IPS-18a (cell line): ENCODE measurements at regions not wholly inside any gene's neighbourhood (a gene's known extent, or its start where the extent isn't known, plus 50 kb on each side); places are given as distances from the start of the nearest gene placed in this dataset.

Experiments
- H3K27ac ChIP-seq: one replicate; pipeline ENCODE4 v1.5.1; 2013; ENCODE audit warnings: low read length
- H3K27me3 ChIP-seq: one replicate; pipeline ENCODE4 v1.6.1; 2013; ENCODE audit warnings: mild to moderate bottlenecking, low read length; ENCODE audit not compliant: control insufficient read depth, insufficient read depth
- H3K36me3 ChIP-seq: one replicate; pipeline ENCODE4 v1.6.1; 2013; ENCODE audit warnings: low read depth, low read length; ENCODE audit not compliant: control insufficient read depth
- H3K4me1 ChIP-seq: one replicate; pipeline ENCODE4 v1.6.1; 2013; ENCODE audit warnings: low read depth, low read length; ENCODE audit not compliant: control insufficient read depth
- H3K4me3 ChIP-seq: one replicate; pipeline ENCODE4 v1.5.1; 2013; ENCODE audit warnings: low read length
- H3K9ac ChIP-seq: one replicate; pipeline ENCODE4 v1.6.1; 2013; ENCODE audit warnings: mild to moderate bottlenecking, low read length, moderate library complexity
- H3K9me3 ChIP-seq: one replicate; pipeline ENCODE4 v1.6.1; 2013; ENCODE audit warnings: low read depth, low read length; ENCODE audit not compliant: control insufficient read depth

GRCh38 chr1:218896202-218896601 lies 277.5 kb upstream of the LYPLAL1 start:
- Histone ChIP-seq H3K4me1 (no peaks in the 10 kb centered on the region), H3K9ac (no peak overlapping the region), H3K36me3 (no peaks in the 10 kb centered on the region), H3K27me3 (no peaks in the 10 kb centered on the region), H3K27ac (no peak overlapping the region), H3K9me3 (no peaks in the 10 kb centered on the region), H3K4me3 (no peak overlapping the region)

- no peak overlapping the region for H3K9ac ChIP-seq
- H3K27ac ChIP-seq, result no peak overlapping the region
- H3K27me3 ChIP-seq, result no peaks in the 10 kb centered on the region
- H3K4me1 ChIP-seq, result no peaks in the 10 kb centered on the region
- H3K4me3 ChIP-seq, result no peak overlapping the region
- H3K36me3 ChIP-seq, result no peaks in the 10 kb centered on the region
- H3K9me3 ChIP-seq, result no peaks in the 10 kb centered on the region
These were observed 274.8 kb upstream of the LYPLAL1 start for GRCh38 chr1:218898921-218899320.

GRCh38 chr1:218900615-218901014 lies 273.1 kb upstream of the LYPLAL1 start:
- H3K27me3 ChIP-seq, result no peaks in the 10 kb centered on the region
- H3K9ac ChIP-seq, result no peak overlapping the region
- no peaks in the 10 kb centered on the region for H3K9me3 ChIP-seq
- no peak overlapping the region for H3K27ac ChIP-seq
- no peaks in the 10 kb centered on the region for H3K4me1 ChIP-seq
- H3K4me3 ChIP-seq, result no peak overlapping the region
- no peaks in the 10 kb centered on the region for H3K36me3 ChIP-seq

GRCh38 chr1:218904416-218904815 lies 269.3 kb upstream of the LYPLAL1 start:
- no peak overlapping the region for H3K4me3 ChIP-seq
- H3K36me3 ChIP-seq, result no peaks in the 10 kb centered on the region
- H3K9ac ChIP-seq, result no peak overlapping the region
- H3K27ac ChIP-seq, result no peak overlapping the region
- no peaks in the 10 kb centered on the region for H3K4me1 ChIP-seq
- no peaks in the 10 kb centered on the region for H3K9me3 ChIP-seq
- no peaks in the 10 kb centered on the region for H3K27me3 ChIP-seq

GRCh38 chr1:218916720-218917119 lies 257.0 kb upstream of the LYPLAL1 start:
- Histone ChIP-seq H3K4me1 (no peaks in the 10 kb centered on the region), H3K4me3 (no peak overlapping the region), H3K36me3 (no peaks in the 10 kb centered on the region), H3K9ac (no peak overlapping the region), H3K27me3 (no peaks in the 10 kb centered on the region), H3K27ac (no peak overlapping the region), H3K9me3 (no peaks in the 10 kb centered on the region)

GRCh38 chr1:218917656-218918055 lies 256.0 kb upstream of the LYPLAL1 start:
- Histone ChIP-seq H3K9ac (no peak overlapping the region), H3K4me3 (no peak overlapping the region), H3K9me3 (no peaks in the 10 kb centered on the region), H3K27ac (no peak overlapping the region), H3K36me3 (no peaks in the 10 kb centered on the region), H3K4me1 (no peaks in the 10 kb centered on the region), H3K27me3 (no peaks in the 10 kb centered on the region)

GRCh38 chr1:218925777-218926176 lies 247.9 kb upstream of the LYPLAL1 start:
- Histone ChIP-seq H3K4me3 (no peak overlapping the region), H3K4me1 (peaks cover 9% of the 10 kb centered on the region), H3K36me3 (no peaks in the 10 kb centered on the region), H3K27ac (no peak overlapping the region), H3K9ac (no peak overlapping the region), H3K27me3 (no peaks in the 10 kb centered on the region), H3K9me3 (no peaks in the 10 kb centered on the region)

- no peak overlapping the region for H3K4me3 ChIP-seq
- H3K27ac ChIP-seq, result no peak overlapping the region
- H3K9me3 ChIP-seq, result no peaks in the 10 kb centered on the region
- H3K9ac ChIP-seq, result no peak overlapping the region
- H3K4me1 ChIP-seq, result peaks cover 9% of the 10 kb centered on the region
- no peaks in the 10 kb centered on the region for H3K36me3 ChIP-seq
- no peaks in the 10 kb centered on the region for H3K27me3 ChIP-seq
These were observed 247.0 kb upstream of the LYPLAL1 start for GRCh38 chr1:218926631-218927030.

- H3K27ac ChIP-seq, result no peak overlapping the region
- H3K9me3 ChIP-seq, result no peaks in the 10 kb centered on the region
- peaks cover 9% of the 10 kb centered on the region for H3K4me1 ChIP-seq
- no peak overlapping the region for H3K4me3 ChIP-seq
- no peak overlapping the region for H3K9ac ChIP-seq
- no peaks in the 10 kb centered on the region for H3K36me3 ChIP-seq
- H3K27me3 ChIP-seq, result no peaks in the 10 kb centered on the region
These were observed 243.7 kb upstream of the LYPLAL1 start for GRCh38 chr1:218930000-218930399.

GRCh38 chr1:218930472-218931241 lies 243.0 kb upstream of the LYPLAL1 start:
- H3K27me3 ChIP-seq, result no peaks in the 10 kb centered on the region
- H3K4me3 ChIP-seq, result no peak overlapping the region
- no peak overlapping the region for H3K9ac ChIP-seq
- no peak overlapping the region for H3K27ac ChIP-seq
- peaks cover 4% of the 10 kb centered on the region for H3K4me1 ChIP-seq
- H3K9me3 ChIP-seq, result no peaks in the 10 kb centered on the region
- no peaks in the 10 kb centered on the region for H3K36me3 ChIP-seq

- no peaks in the 10 kb centered on the region for H3K9me3 ChIP-seq
- H3K4me1 ChIP-seq, result no peaks in the 10 kb centered on the region
- no peak overlapping the region for H3K4me3 ChIP-seq
- H3K27me3 ChIP-seq, result no peaks in the 10 kb centered on the region
- H3K27ac ChIP-seq, result no peak overlapping the region
- H3K9ac ChIP-seq, result no peak overlapping the region
- no peaks in the 10 kb centered on the region for H3K36me3 ChIP-seq
These were observed 242.4 kb upstream of the LYPLAL1 start for GRCh38 chr1:218931324-218931723.

GRCh38 chr1:218933513-218933912 lies 240.2 kb upstream of the LYPLAL1 start:
- Histone ChIP-seq H3K27ac (no peak overlapping the region), H3K9me3 (no peaks in the 10 kb centered on the region), H3K4me1 (no peaks in the 10 kb centered on the region), H3K36me3 (no peaks in the 10 kb centered on the region), H3K9ac (no peak overlapping the region), H3K4me3 (no peak overlapping the region), H3K27me3 (no peaks in the 10 kb centered on the region)
